Chondrocyte (in vitro differentiated cells): ENCODE measurements at regions not wholly inside any gene's neighbourhood (a gene's known extent, or its start where the extent isn't known, plus 50 kb on each side); places are given as distances from the start of the nearest gene placed in this dataset.

Source experiments
- DNase-seq: peaks from one replicate; pipeline ENCODE4 v3.0.0; 2021; ENCODE audit warnings: mixed read lengths, low spot score
- H3K27ac Mint-ChIP-seq: one replicate; pipeline ENCODE4 v1.8.0; 2021; ENCODE audit warnings: mild to moderate bottlenecking, moderate library complexity, mixed read lengths; ENCODE audit not compliant: unreplicated experiment
- H3K27me3 Mint-ChIP-seq: 2 replicates; pipeline ENCODE4 v1.8.0; 2021; ENCODE audit warnings: low read depth, mixed read lengths
- H3K36me3 Mint-ChIP-seq: 2 replicates; pipeline ENCODE4 v1.8.0; 2021; ENCODE audit warnings: low read depth, mixed read lengths
- H3K4me1 Mint-ChIP-seq: 2 replicates; pipeline ENCODE4 v1.8.0; 2021; ENCODE audit warnings: low read depth, mild to moderate bottlenecking, mixed read lengths
- H3K4me3 Mint-ChIP-seq: one replicate; pipeline ENCODE4 v1.8.0; 2021; ENCODE audit warnings: mild to moderate bottlenecking, moderate library complexity, mixed read lengths; ENCODE audit not compliant: unreplicated experiment
- H3K9me3 Mint-ChIP-seq: 2 replicates; pipeline ENCODE4 v1.8.0; 2021; ENCODE audit warnings: low read depth, mixed read lengths
- TF ChIP-seq, protein P1 (sequence below): fragments of 200-600 bp; sonication (generic); IDR thresholded peaks from 2 replicates; pipeline ENCODE4 v1.5.0; 2021; ENCODE audit warnings: antibody characterized with exemption, mild to moderate bottlenecking, moderate library complexity

DNA sequence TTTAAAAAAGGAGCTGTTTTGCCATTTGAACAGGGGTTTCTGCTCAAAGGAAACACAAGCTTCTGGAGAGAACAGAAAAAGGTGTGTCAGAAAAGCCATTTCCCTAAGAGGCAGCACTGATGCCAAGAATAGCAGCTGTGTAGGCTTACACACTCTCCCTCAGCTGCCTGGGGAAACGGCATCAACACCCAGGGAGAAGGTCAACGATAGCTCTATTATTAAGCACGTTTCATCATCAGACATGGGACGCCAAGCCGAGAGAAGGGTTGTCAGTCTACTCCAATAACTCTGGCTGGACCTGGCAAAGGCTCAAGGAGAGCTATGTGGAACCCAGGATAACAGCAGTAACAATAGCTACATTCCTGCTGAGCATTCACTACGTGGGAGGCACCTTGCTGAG, 314.2 kb downstream of the CDK5RAP2 start:
- DNase-seq: no peak
- no peaks in the 10 kb centered on the region for H3K4me1 Mint-ChIP-seq
- H3K9me3 Mint-ChIP-seq: peaks cover 6% of the 10 kb centered on the region
- TF ChIP-seq, protein P1, sequence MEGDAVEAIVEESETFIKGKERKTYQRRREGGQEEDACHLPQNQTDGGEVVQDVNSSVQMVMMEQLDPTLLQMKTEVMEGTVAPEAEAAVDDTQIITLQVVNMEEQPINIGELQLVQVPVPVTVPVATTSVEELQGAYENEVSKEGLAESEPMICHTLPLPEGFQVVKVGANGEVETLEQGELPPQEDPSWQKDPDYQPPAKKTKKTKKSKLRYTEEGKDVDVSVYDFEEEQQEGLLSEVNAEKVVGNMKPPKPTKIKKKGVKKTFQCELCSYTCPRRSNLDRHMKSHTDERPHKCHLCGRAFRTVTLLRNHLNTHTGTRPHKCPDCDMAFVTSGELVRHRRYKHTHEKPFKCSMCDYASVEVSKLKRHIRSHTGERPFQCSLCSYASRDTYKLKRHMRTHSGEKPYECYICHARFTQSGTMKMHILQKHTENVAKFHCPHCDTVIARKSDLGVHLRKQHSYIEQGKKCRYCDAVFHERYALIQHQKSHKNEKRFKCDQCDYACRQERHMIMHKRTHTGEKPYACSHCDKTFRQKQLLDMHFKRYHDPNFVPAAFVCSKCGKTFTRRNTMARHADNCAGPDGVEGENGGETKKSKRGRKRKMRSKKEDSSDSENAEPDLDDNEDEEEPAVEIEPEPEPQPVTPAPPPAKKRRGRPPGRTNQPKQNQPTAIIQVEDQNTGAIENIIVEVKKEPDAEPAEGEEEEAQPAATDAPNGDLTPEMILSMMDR: no peak
- H3K4me3 Mint-ChIP-seq: no peak overlapping the region
- H3K36me3 Mint-ChIP-seq: no peaks in the 10 kb centered on the region
- peaks cover 10% of the 10 kb centered on the region for H3K27me3 Mint-ChIP-seq
- H3K27ac Mint-ChIP-seq: no peak overlapping the region

DNA sequence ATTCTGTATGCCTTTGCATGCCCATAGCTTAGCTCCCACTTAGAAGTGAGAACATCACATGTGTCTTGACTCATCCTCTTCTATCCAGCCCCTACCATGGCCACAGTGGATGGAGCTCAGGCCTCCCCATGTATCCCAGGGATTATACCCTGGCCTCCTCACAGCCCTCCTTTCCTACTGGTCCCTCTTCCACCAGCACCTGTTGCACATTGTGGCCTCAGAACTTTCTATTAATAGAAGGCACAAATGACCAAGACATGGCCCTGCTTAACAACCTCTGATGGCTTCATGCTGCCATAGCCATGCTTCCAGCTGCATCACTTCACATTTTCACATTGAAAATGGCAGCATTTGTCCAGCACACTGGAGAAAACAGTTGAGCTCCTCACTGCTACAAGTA, 315.4 kb downstream of the CDK5RAP2 start:
- H3K4me1 Mint-ChIP-seq: no peaks in the 10 kb centered on the region
- TF ChIP-seq, protein P1: no peak
- peaks cover 10% of the 10 kb centered on the region for H3K27me3 Mint-ChIP-seq
- no peaks in the 10 kb centered on the region for H3K36me3 Mint-ChIP-seq
- DNase-seq: no peak
- no peak overlapping the region for H3K27ac Mint-ChIP-seq
- no peaks in the 10 kb centered on the region for H3K9me3 Mint-ChIP-seq
- H3K4me3 Mint-ChIP-seq: no peak overlapping the region

DNA sequence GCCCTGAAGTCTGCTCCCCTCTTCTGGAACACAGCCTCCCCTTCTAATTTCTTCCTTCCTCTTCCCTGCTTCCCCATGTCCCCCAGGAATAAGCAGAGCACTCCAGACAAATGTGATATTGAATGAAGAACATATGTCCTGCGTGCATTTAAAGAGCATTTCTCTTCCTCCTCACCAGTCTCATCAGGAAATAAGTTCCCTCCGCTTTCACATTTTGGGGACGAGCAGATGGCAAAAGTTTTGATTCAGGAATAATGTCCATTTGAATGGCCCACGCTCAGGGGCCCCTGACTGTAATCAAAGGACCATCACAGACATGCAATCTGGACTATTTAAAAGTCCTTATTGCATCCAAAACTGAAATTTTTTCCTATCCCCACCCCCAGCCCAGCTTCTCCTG, 316.1 kb downstream of the CDK5RAP2 start:
- H3K27ac Mint-ChIP-seq: no peak overlapping the region
- no peak for DNase-seq
- no peaks in the 10 kb centered on the region for H3K4me1 Mint-ChIP-seq
- H3K9me3 Mint-ChIP-seq: no peaks in the 10 kb centered on the region
- TF ChIP-seq, protein P1: no peak
- peaks cover 13% of the 10 kb centered on the region for H3K27me3 Mint-ChIP-seq
- H3K36me3 Mint-ChIP-seq: no peaks in the 10 kb centered on the region
- H3K4me3 Mint-ChIP-seq: no peak overlapping the region

DNA sequence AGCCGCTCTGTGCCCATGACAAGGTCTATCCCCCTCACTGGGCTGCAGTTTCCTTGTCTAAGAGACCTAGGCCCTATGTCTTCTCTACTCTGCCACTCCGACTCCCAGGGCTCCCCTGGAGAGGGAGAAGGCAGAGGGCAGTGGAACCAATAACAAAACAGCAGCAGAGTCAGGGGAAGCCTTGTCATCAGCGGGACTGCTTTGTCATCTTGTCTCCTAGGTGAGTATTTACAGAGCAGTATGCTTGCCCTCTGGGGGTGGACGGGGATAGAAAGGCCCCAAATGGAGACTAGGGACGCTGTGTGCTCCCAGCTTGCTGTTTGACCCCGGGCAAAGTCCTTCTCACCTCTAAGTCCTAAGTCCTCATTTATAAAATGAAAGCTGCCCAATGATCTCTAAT, 318.5 kb downstream of the CDK5RAP2 start:
- no peak for DNase-seq
- Mint-ChIP-seq H3K4me3 (no peak overlapping the region), H3K36me3 (no peaks in the 10 kb centered on the region), H3K27ac (no peak overlapping the region), H3K4me1 (no peaks in the 10 kb centered on the region), H3K27me3 (peaks cover 13% of the 10 kb centered on the region), H3K9me3 (no peaks in the 10 kb centered on the region)
- TF ChIP-seq, protein P1: no peak

DNA sequence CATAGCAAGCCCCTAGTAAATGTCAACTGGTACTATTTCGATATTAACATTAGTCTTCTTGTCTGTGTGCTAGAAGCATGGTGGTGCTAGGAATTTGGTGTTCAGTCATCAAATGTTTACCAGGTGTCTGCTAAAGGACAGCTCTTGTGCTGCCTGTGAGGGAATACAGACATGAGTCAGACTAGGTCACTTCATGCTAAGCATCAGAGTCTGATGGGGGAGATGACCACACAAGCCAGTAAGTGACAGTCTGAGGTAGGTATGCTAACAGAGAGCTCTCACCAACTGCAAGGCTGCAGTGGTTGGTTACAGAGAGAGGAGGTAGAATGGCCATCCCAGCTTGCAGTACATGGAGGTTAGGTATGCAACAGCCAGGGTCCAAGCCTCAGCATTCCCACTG, 320.9 kb downstream of the CDK5RAP2 start:
- DNase-seq: no peak
- no peaks in the 10 kb centered on the region for H3K9me3 Mint-ChIP-seq
- H3K36me3 Mint-ChIP-seq: no peaks in the 10 kb centered on the region
- peaks cover 11% of the 10 kb centered on the region for H3K27me3 Mint-ChIP-seq
- H3K27ac Mint-ChIP-seq: no peak overlapping the region
- H3K4me3 Mint-ChIP-seq: no peak overlapping the region
- TF ChIP-seq, protein P1: no peak
- H3K4me1 Mint-ChIP-seq: no peaks in the 10 kb centered on the region
